Urothelium cell line (cell line): ENCODE measurements at regions not wholly inside any gene's neighbourhood (a gene's known extent, or its start where the extent isn't known, plus 50 kb on each side); places are given as distances from the start of the nearest gene placed in this dataset.

Source experiments
- DNase-seq: peaks from one replicate; pipeline ENCODE4 v3.0.0; 2011; ENCODE audit warnings: low spot score, mixed read lengths
- FAIRE-seq: peaks from 2 replicates; lab custom pipeline; 2011; peaks lifted over from hg19 to GRCh38; lab: Jason Lieb, UNC

- DNase-seq = no peak
- no peak for FAIRE-seq
Measured at GRCh38 chr1:228867108-228867950, 132.1 kb downstream of the RHOU start.

- DNase-seq = no peak
Measured at GRCh38 chr1:228867951-228868730, 132.9 kb downstream of the RHOU start.

GRCh38 chr1:228868731-228869024 lies 133.4 kb downstream of the RHOU start:
- FAIRE-seq (no peak), DNase-seq (no peak)

More at GRCh38 chr1:228867951-228868730, 132.9 kb downstream of the RHOU start:
- FAIRE-seq = no peak

- FAIRE-seq (no peak), DNase-seq (no peak)
Measured at GRCh38 chr1:228869312-228869824, 134.1 kb downstream of the RHOU start.

GRCh38 chr1:228870041-228870713 lies 134.9 kb downstream of the RHOU start:
- no peak for FAIRE-seq

GRCh38 chr1:228871314-228872061 lies 136.2 kb downstream of the RHOU start:
- FAIRE-seq (no peak), DNase-seq (no peak)

More at GRCh38 chr1:228870041-228870713, 134.9 kb downstream of the RHOU start:
- DNase-seq = no peak

- DNase-seq (no peak), FAIRE-seq (no peak)
Measured at GRCh38 chr1:228872080-228872479, 136.8 kb downstream of the RHOU start.

- DNase-seq (no peak), FAIRE-seq (no peak)
Measured at GRCh38 chr1:228873709-228874108, 138.4 kb downstream of the RHOU start.

GRCh38 chr1:228875741-228876140 lies 140.5 kb downstream of the RHOU start:
- DNase-seq = no peak
- no peak for FAIRE-seq

- DNase-seq (no peak), FAIRE-seq (no peak)
Measured at GRCh38 chr1:228876187-228876586, 140.9 kb downstream of the RHOU start.

- FAIRE-seq (no peak), DNase-seq (no peak)
Measured at GRCh38 chr1:228879164-228879563, 143.9 kb downstream of the RHOU start.

GRCh38 chr1:228882041-228882770 lies 146.9 kb downstream of the RHOU start:
- FAIRE-seq = no peak

GRCh38 chr1:228882771-228883450 lies 147.6 kb downstream of the RHOU start:
- DNase-seq (no peak), FAIRE-seq (no peak)

More at GRCh38 chr1:228882041-228882770, 146.9 kb downstream of the RHOU start:
- no peak for DNase-seq

- no peak for DNase-seq
- FAIRE-seq = no peak
Measured at GRCh38 chr1:228883535-228883934, 148.3 kb downstream of the RHOU start.

GRCh38 chr1:228884196-228884595 lies 148.9 kb downstream of the RHOU start:
- FAIRE-seq (no peak), DNase-seq (no peak)

GRCh38 chr1:228884615-228885566 lies 149.6 kb downstream of the RHOU start:
- DNase-seq (no peak), FAIRE-seq (no peak)

GRCh38 chr1:228885845-228886244 lies 150.6 kb downstream of the RHOU start:
- FAIRE-seq = no peak
- no peak for DNase-seq

- no peak for FAIRE-seq
- DNase-seq = no peak
Measured at GRCh38 chr1:228887101-228887500, 151.8 kb downstream of the RHOU start.
